ENCODE measurements at regions not wholly inside any gene's neighbourhood (a gene's known extent, or its start where the extent isn't known, plus 50 kb on each side); places are given as distances from the start of the nearest gene placed in this dataset.
A peak's percentile ranks its signal among the peaks of the same experiment; 100 is the strongest.

GRCh38 chr9:129548571-129549135, 72.2 kb downstream of the C9orf50 start:
- Histone ChIP-seq H4K20me1 (ENCODE audit: insufficient read depth, low read length) (no peaks in the 10 kb centered on the region), H2AK5ac (ENCODE audit: low read depth, low read length) (peak overlapping the region; percentile 37; the same call in 1 of the 2 replicates), H3K23ac (ENCODE audit: low read depth, low read length) (no peak overlapping the region), H3K79me1 (ENCODE audit: low read depth in 1 of 2, low read length in 2 of 2) (peaks cover 0 to 5% of the 10 kb centered on the region in 2 experiments; a peak in 1 of 4 replicates), H2BK120ac (ENCODE audit: low read depth, low read length) (no peak overlapping the region), H2BK20ac (ENCODE audit: low read depth, low read length) (peak overlapping the region; percentile 3; the same call in 1 of the 2 replicates), H2BK15ac (ENCODE audit: low read depth, low read length) (peak overlapping the region; percentile 39; the same call in 1 of the 3 replicates), H3K9me1 (ENCODE audit: insufficient read depth, low read length) (peaks cover 3% of the 10 kb centered on the region; the same call in 1 of the 2 replicates), H3K4ac (ENCODE audit: low read depth, low read length) (0 out of 2 replicates have a peak overlapping the region, but pooled peaks have one; percentile 80), H3K14ac (replicated peaks; ENCODE audit: low read depth, low read length) (peak overlapping the region; percentile 52), H3K36me3 (ENCODE audit: control insufficient read depth, insufficient read depth, low read length) (no peaks in the 10 kb centered on the region), H2AK9ac (replicated peaks; ENCODE audit: low read depth, low read length, poor library complexity) (no peak overlapping the region), H2AFZ (replicated peaks; ENCODE audit: low read length, poor library complexity) (peak overlapping the region; percentile 91), H3K4me1 (ENCODE audit: control insufficient read depth, insufficient read depth, low read length) (peaks cover 16% of the 10 kb centered on the region), H3K27me3 (ENCODE audit: control insufficient read depth, insufficient read depth, low read length) (no peaks in the 10 kb centered on the region), H4K5ac (ENCODE audit: low read depth, low read length) (no peak overlapping the region), H4K91ac (ENCODE audit: insufficient read depth, low read depth, low read length) (0 out of 2 replicates have a peak overlapping the region, but pooled peaks have one; percentile 28), H3K9ac (ENCODE audit: low read depth, low read length) (no peak overlapping the region), H3K4me2 (ENCODE audit: low read depth, low read length) (no peak overlapping the region), H3K27ac (ENCODE audit: insufficient read depth, low read length) (no peak overlapping the region), H3K4me3 (ENCODE audit: insufficient read depth, low read depth, low read length) (no peak overlapping the region), H3K9me3 (ENCODE audit: control insufficient read depth, insufficient read depth, low read length) (no peaks in the 10 kb centered on the region), H3K56ac (ENCODE audit: extremely low read depth, insufficient read depth, low read length) (no peak overlapping the region), H2BK5ac (ENCODE audit: low read depth, low read length, poor library complexity, severe bottlenecking) (no peak overlapping the region), H4K8ac (ENCODE audit: low read depth in 2 of 2, low read length in 2 of 2) (0 out of 4 replicates have a peak overlapping the region, but pooled peaks of 1 of the 2 experiments have one; percentile 30), H3K18ac (ENCODE audit: low read depth, low read length) (no peak overlapping the region)
- DNase-seq (no peak), ATAC-seq (ENCODE audit: low read depth) (no peak)
- intact Hi-C loops (cut with micrococcal nuclease) (no loop called here), dilution Hi-C loops (cut with HindIII; ENCODE audit: low sequenced_read_pairs, unreplicated experiment) (no loop called here), in situ Hi-C loops (cut with MboI; ENCODE audit: low sequenced_read_pairs) (no loop called here)
- 0% methylated on average over 1 of the region's 11 CpGs; no CpG with 5 or more reads in 1 of the 2 experiments for WGBS, 2 experiments (ENCODE audit: extremely low coverage in 2 of 2, insufficient read length in 1 of 2)
- ChIA-PET POLR2A (ENCODE audit: unreplicated experiment) (interaction anchor here (0.6 kb wide), 1 partner anchor 420 kb away, joined by 4 read pairs; no protein-coding TSS in a partner anchor), CTCF (no interaction called here)
- TF ChIP-seq CTCF (conservative IDR thresholded peaks at IDR 0.05; ENCODE audit: low read depth, low read length) (no peak), BHLHE40 (IDR thresholded peaks at IDR 0.05; ENCODE audit: low read depth, low read length) (no peak), CHD1 (IDR thresholded peaks at IDR 0.05; ENCODE audit: low read depth, low read length) (no peak), SMC3 (IDR thresholded peaks at IDR 0.05; ENCODE audit: low read depth, low read length) (no peak), RCOR1 (IDR thresholded peaks at IDR 0.05; ENCODE audit: insufficient replicate concordance, low read length) (no peak), RAD21 (IDR thresholded peaks at IDR 0.05; ENCODE audit: low read length) (no peak), CEBPB (IDR thresholded peaks at IDR 0.05; ENCODE audit: low read depth, low read length) (no peak), USF2 (IDR thresholded peaks at IDR 0.05; ENCODE audit: low read depth, low read length) (no peak), MAZ (IDR thresholded peaks at IDR 0.05; ENCODE audit: borderline replicate concordance, low read depth, low read length) (no peak), MAFK (IDR thresholded peaks at IDR 0.05; ENCODE audit: low read depth, low read length) (no peak), NFE2L2 (IDR thresholded peaks at IDR 0.05; ENCODE audit: low read depth, low read length) (no peak), FOS (IDR thresholded peaks at IDR 0.05; ENCODE audit: low read depth, low read length) (no peak), MXI1 (IDR thresholded peaks at IDR 0.05; ENCODE audit: borderline replicate concordance, low read depth, low read length) (no peak), POLR2A (IDR thresholded peaks at IDR 0.05; ENCODE audit: low read depth, low read length) (no peak)
- BruUV-seq (replicated peaks), result no TSS peak
